ENCODE measurements at regions not wholly inside any gene's neighbourhood (a gene's known extent, or its start where the extent isn't known, plus 50 kb on each side); places are given as distances from the start of the nearest gene placed in this dataset.

DNA sequence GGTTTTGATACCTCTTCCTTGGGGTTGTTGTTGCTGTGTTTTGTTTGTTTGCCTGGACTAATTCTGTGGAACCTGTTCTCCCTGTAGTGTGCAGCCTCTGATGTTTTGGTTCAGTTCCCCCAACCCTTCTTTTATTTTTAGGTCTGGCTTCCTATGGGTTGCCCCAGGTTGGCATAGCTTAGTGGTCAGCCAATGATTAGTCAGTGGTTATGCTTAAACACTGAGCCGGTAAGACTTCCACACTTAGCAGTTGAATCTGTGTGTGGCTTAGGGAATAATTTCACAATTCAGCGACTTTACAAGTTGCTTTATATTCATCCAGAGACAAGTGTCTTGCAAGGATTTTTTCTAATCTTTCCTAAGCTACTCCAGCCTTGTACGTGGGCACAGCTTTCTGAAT lies 78.6 kb upstream of the CLPB start:
- no peak overlapping the region for H3K4me3 ChIP-seq (ENCODE audit: low read depth, low read length, poor library complexity, severe bottlenecking)
- H3K9me2 ChIP-seq (ENCODE audit: low read depth, low read length) = no peaks in the 10 kb centered on the region
- H3K9me3 ChIP-seq (ENCODE audit: low read length) = 0 out of 2 replicates have a peak, but pooled peaks cover 2% of the 10 kb centered on the region
- H3K36me3 ChIP-seq (ENCODE audit: insufficient read depth, low read length) = no peaks in the 10 kb centered on the region; the same call in 1 of the 2 replicates
- H3K9ac ChIP-seq (ENCODE audit: low read length) = no peak overlapping the region
- no peak for TF ChIP-seq EZH2 (IDR thresholded peaks at IDR 0.05; ENCODE audit: borderline replicate concordance, low read length)
- TF ChIP-seq, protein P1, sequence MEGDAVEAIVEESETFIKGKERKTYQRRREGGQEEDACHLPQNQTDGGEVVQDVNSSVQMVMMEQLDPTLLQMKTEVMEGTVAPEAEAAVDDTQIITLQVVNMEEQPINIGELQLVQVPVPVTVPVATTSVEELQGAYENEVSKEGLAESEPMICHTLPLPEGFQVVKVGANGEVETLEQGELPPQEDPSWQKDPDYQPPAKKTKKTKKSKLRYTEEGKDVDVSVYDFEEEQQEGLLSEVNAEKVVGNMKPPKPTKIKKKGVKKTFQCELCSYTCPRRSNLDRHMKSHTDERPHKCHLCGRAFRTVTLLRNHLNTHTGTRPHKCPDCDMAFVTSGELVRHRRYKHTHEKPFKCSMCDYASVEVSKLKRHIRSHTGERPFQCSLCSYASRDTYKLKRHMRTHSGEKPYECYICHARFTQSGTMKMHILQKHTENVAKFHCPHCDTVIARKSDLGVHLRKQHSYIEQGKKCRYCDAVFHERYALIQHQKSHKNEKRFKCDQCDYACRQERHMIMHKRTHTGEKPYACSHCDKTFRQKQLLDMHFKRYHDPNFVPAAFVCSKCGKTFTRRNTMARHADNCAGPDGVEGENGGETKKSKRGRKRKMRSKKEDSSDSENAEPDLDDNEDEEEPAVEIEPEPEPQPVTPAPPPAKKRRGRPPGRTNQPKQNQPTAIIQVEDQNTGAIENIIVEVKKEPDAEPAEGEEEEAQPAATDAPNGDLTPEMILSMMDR (IDR thresholded peaks at IDR 0.05; ENCODE audit: low read length) = no peak
- H3F3A ChIP-seq (ENCODE audit: insufficient read depth, low read length) = no peaks in the 10 kb centered on the region
- H3K27ac ChIP-seq (ENCODE audit: low read depth, low read length, poor library complexity, severe bottlenecking) = no peak overlapping the region
- H4K20me1 ChIP-seq (ENCODE audit: insufficient read depth, low read length) = no peaks in the 10 kb centered on the region
- no peak overlapping the region for H3K4me2 ChIP-seq (ENCODE audit: low read length)
- H3K27me3 ChIP-seq (ENCODE audit: insufficient read depth, low read length) = no peaks in the 10 kb centered on the region; the same call in 1 of the 2 replicates
- H3K4me1 ChIP-seq (ENCODE audit: insufficient read depth, low read length, severe bottlenecking) = no peaks in the 10 kb centered on the region
- no peak overlapping the region for H2AFZ ChIP-seq (ENCODE audit: low read length)
- H3K79me2 ChIP-seq (ENCODE audit: insufficient read depth, low read length) = no peaks in the 10 kb centered on the region

DNA sequence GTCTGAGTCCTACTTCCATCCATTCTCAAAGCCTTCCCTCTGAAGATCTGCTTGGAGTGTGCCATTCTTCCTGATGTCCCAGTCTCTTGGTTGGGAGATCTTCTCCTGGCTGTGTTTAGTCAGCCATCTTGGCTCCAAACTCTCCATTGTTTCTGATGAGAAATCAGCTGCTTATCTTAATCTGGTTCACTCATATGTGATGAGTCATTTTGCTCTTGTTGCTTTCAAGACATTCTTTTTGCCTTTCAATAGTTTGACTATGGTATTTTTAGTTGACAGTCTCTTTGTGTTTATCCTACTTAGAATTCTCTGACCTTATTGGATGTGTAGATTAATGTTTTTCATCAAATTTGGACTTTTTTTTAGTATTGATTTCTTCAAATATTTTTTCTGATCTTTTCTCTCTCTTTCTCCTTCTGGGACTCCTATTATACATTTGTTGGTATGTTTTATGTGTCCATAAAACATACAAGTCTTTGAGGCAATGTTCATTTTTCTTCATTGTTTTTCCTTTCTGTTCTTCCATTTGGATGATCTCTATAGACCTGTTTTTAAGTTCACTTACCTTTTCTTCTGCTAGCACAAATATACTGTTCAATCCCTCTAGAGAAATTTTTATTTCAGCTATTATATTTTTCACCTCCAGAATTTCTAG lies 77.2 kb upstream of the CLPB start:
- Histone ChIP-seq H3K4me1 (ENCODE audit: insufficient read depth, low read length, severe bottlenecking) (no peaks in the 10 kb centered on the region), H3K9me2 (ENCODE audit: low read depth, low read length) (no peaks in the 10 kb centered on the region), H2AFZ (ENCODE audit: low read length) (no peak overlapping the region), H3K9me3 (ENCODE audit: low read length) (0 out of 2 replicates have a peak, but pooled peaks cover 2% of the 10 kb centered on the region), H3K36me3 (ENCODE audit: insufficient read depth, low read length) (no peaks in the 10 kb centered on the region; the same call in 1 of the 2 replicates), H3F3A (ENCODE audit: insufficient read depth, low read length) (no peaks in the 10 kb centered on the region), H3K9ac (ENCODE audit: low read length) (no peak overlapping the region), H3K27me3 (ENCODE audit: insufficient read depth, low read length) (no peaks in the 10 kb centered on the region; the same call in 1 of the 2 replicates), H3K27ac (ENCODE audit: low read depth, low read length, poor library complexity, severe bottlenecking) (no peak overlapping the region), H3K79me2 (ENCODE audit: insufficient read depth, low read length) (no peaks in the 10 kb centered on the region), H3K4me3 (ENCODE audit: low read depth, low read length, poor library complexity, severe bottlenecking) (no peak overlapping the region), H3K4me2 (ENCODE audit: low read length) (no peak overlapping the region), H4K20me1 (ENCODE audit: insufficient read depth, low read length) (no peaks in the 10 kb centered on the region)
- TF ChIP-seq, protein P1 (IDR thresholded peaks at IDR 0.05; ENCODE audit: low read length) = no peak
- TF ChIP-seq EZH2 (IDR thresholded peaks at IDR 0.05; ENCODE audit: borderline replicate concordance, low read length) = no peak

DNA sequence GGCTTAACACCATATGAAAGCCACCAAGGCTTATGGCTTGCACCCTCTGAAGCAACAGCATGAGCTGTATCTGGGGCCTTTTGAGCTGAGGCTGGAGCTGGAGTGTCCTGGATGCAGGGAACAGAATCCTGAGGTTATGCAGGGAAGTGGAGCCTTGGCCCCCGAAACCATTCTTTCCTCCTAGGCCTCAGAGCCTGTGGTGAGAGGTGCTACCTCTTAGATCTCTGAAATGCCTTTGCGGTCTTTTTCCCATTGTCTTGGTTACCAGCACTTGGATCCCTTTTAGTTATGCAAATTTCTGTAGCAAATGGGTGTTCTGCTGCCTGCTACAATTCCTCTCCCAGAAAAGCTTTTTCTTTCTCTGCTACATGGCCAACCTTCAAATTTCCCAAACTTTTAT lies 72.7 kb upstream of the CLPB start:
- Histone ChIP-seq H2AFZ (ENCODE audit: low read length) (no peak overlapping the region), H3K4me1 (ENCODE audit: insufficient read depth, low read length, severe bottlenecking) (no peaks in the 10 kb centered on the region), H3K79me2 (ENCODE audit: insufficient read depth, low read length) (no peaks in the 10 kb centered on the region), H3K9ac (ENCODE audit: low read length) (no peak overlapping the region), H3K4me3 (ENCODE audit: low read depth, low read length, poor library complexity, severe bottlenecking) (no peak overlapping the region), H4K20me1 (ENCODE audit: insufficient read depth, low read length) (no peaks in the 10 kb centered on the region), H3K36me3 (ENCODE audit: insufficient read depth, low read length) (no peaks in the 10 kb centered on the region; the same call in 1 of the 2 replicates), H3K9me2 (ENCODE audit: low read depth, low read length) (no peaks in the 10 kb centered on the region), H3K4me2 (ENCODE audit: low read length) (no peak overlapping the region), H3K27me3 (ENCODE audit: insufficient read depth, low read length) (no peaks in the 10 kb centered on the region; the same call in 1 of the 2 replicates), H3F3A (ENCODE audit: insufficient read depth, low read length) (no peaks in the 10 kb centered on the region), H3K27ac (ENCODE audit: low read depth, low read length, poor library complexity, severe bottlenecking) (no peak overlapping the region), H3K9me3 (ENCODE audit: low read length) (0 out of 2 replicates have a peak, but pooled peaks cover 2% of the 10 kb centered on the region)
- TF ChIP-seq EZH2 (IDR thresholded peaks at IDR 0.05; ENCODE audit: borderline replicate concordance, low read length) = no peak
- TF ChIP-seq, protein P1 (IDR thresholded peaks at IDR 0.05; ENCODE audit: low read length) = no peak
